Upper lobe of left lung (tissue), 6 donors: ENCODE measurements at regions not wholly inside any gene's neighbourhood (a gene's known extent, or its start where the extent isn't known, plus 50 kb on each side); places are given as distances from the start of the nearest gene placed in this dataset.

Experiments used
- ATAC-seq, 2 donors: fragments of 200-7000 bp; cut with Tn5 transposase; one replicate each; pipeline ENCODE4 v1.9.1; 2022; ENCODE audit warnings: mild to moderate bottlenecking in 2 of 2, moderate library complexity in 2 of 2; ENCODE audit not compliant: low FRiP score in 2 of 2
- DNase-seq, 2 donors: peaks; one replicate each; pipeline ENCODE4 v3.0.0-alpha.2; 2019 to 2020
- H3K27ac ChIP-seq, 4 donors: fragments of 200-600 bp; sonication (generic); one replicate each; pipeline ENCODE4 v1.5.1; 2016 to 2019
- H3K27me3 ChIP-seq, 4 donors: fragments of 200-600 bp; sonication (generic); one replicate each; pipeline ENCODE4 v1.5.1; 2017 to 2019
- H3K36me3 ChIP-seq, 4 donors: fragments of 200-600 bp; sonication (generic); one replicate each; pipeline ENCODE4 v1.5.1; 2016 to 2019
- H3K4me1 ChIP-seq, 4 donors: fragments of 200-600 bp; sonication (generic); one replicate each; pipeline ENCODE4 v1.5.1; 2018 to 2019
- H3K4me3 ChIP-seq, 4 donors: fragments of 200-600 bp; sonication (generic); one replicate each; pipeline ENCODE4 v1.5.1; 2017 to 2019; ENCODE audit warnings: mild to moderate bottlenecking in 2 of 4, moderate library complexity in 1 of 4
- H3K9me3 ChIP-seq, 4 donors: fragments of 200-600 bp; sonication (generic); one replicate each; pipeline ENCODE4 v1.5.1; 2018 to 2019
- CTCF ChIP-seq, 6 experiments: fragments of 450-650 bp in 4 of 6; fragments of 200-600 bp in 2 of 6; sonication (generic) in 2 of 6; IDR thresholded peaks; one replicate each; pipeline ENCODE4 v1.5.1; 2016 to 2019; ENCODE audit warnings: antibody characterized with exemption in 6 of 6
- EP300 ChIP-seq, 4 donors: sonication (generic); formaldehyde crosslinking; IDR thresholded peaks; one replicate each; pipeline ENCODE4 v1.5.1; 2017; ENCODE audit warnings: antibody characterized with exemption in 4 of 4, control low read depth in 2 of 4
- POLR2A ChIP-seq, 4 donors: fragments of 450-650 bp; IDR thresholded peaks; one replicate each; pipeline ENCODE4 v1.5.1; 2016 to 2017; ENCODE audit warnings: antibody characterized with exemption in 4 of 4, mild to moderate bottlenecking in 2 of 4
- POLR2AphosphoS5 ChIP-seq, 2 donors: sonication (generic); formaldehyde crosslinking; IDR thresholded peaks; one replicate each; pipeline ENCODE4 v1.5.1; 2017; ENCODE audit warnings: antibody characterized with exemption in 2 of 2
- WGBS, 2 donors: methylation state at CpG; one replicate each; pipeline ENCODE4 v1.1.5; 2017 to 2018; 5-methylcytosine and 5-hydroxymethylcytosine counted together
- donor health status: DM: no; HTN: no; CAD: no; lungs with moderate emphysema.
- donor health status: DM: no; HTN: yes; CAD: no; lungs with severe emphysema.

DNA sequence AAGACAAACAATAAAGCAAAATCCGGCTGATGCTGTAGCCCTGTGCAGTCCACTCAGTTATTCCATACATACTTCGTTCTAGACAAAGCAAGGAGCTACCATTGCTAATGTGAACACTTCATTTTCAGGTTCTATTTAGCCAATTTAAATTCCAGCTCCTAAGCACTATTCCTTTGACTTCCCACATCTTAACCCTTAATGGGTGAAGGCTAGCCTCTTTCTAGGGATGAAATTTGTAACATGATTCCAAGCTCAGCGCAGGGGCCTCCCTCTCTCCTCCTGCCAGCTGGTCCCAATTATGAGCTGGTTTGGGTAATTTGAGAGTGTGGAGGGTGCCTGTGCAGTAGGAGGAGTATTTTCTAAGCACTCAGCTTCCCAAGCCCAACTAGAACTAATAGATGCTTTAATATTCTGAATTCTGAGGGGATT, 53.9 kb upstream of the PTGFRN start:
- TF ChIP-seq CTCF (IDR thresholded peaks at IDR 0.05) (no peak), EP300 (IDR thresholded peaks at IDR 0.05) (no peak), POLR2AphosphoS5 (IDR thresholded peaks at IDR 0.05) (no peak), POLR2A (IDR thresholded peaks at IDR 0.05) (no peak)
- 83 to 84% methylated on average over 3 of the region's 3 CpGs for WGBS, 2 donors

DNA sequence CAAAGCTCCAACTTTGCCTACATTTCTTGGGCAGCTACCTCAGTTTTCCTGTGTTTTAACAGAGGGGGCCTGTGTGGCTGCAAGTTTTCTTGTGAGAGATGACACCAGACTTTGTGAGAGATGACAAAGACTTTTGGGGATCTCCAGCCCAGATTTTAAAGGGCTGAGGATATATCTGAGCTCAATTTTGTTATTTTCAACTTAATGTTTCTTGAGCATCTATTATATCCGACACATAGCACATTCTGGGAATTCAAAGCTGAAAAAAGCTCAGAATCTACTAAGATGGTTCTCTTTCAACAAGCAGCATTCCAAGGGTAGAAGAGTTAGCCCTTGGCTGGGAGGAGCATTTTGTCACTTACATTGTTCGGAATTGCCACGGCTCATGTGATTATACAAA, 53.4 kb upstream of the PTGFRN start:
- Histone ChIP-seq H3K27me3 (no peaks in the 10 kb centered on the region), H3K36me3 (no peaks in the 10 kb centered on the region), H3K4me1 (peaks cover 4 to 22% (median 11%) of the 10 kb centered on the region in 4 donors), H3K9me3 (no peaks in the 10 kb centered on the region), H3K27ac (no peak overlapping the region), H3K4me3 (no peak overlapping the region)
- ATAC-seq (no peak), DNase-seq (no peak)
- TF ChIP-seq POLR2A (IDR thresholded peaks at IDR 0.05) (no peak), POLR2AphosphoS5 (IDR thresholded peaks at IDR 0.05) (no peak), CTCF (IDR thresholded peaks at IDR 0.05) (no peak), EP300 (IDR thresholded peaks at IDR 0.05) (no peak)
- WGBS, 2 donors, result 91 to 95% methylated on average over 3 of the region's 3 CpGs

More for the DNA sequence above, 53.9 kb upstream of the PTGFRN start:
- H3K36me3 ChIP-seq, result no peaks in the 10 kb centered on the region
- no peak overlapping the region for H3K27ac ChIP-seq
- no peaks in the 10 kb centered on the region for H3K9me3 ChIP-seq
- H3K4me1 ChIP-seq, result peaks cover 4 to 22% (median 11%) of the 10 kb centered on the region in 4 donors
- DNase-seq, result no peak
- peak in 1 of 2 donors; percentile 63 for ATAC-seq
- H3K4me3 ChIP-seq, result no peak overlapping the region
- no peaks in the 10 kb centered on the region for H3K27me3 ChIP-seq

GRCh38 chr1:116857092-116857491, 52.6 kb upstream of the PTGFRN start:
- no peaks in the 10 kb centered on the region for H3K9me3 ChIP-seq
- no peak overlapping the region for H3K4me3 ChIP-seq
- no peaks in the 10 kb centered on the region for H3K36me3 ChIP-seq
- no peak overlapping the region for H3K27ac ChIP-seq
- TF ChIP-seq POLR2A (IDR thresholded peaks at IDR 0.05) (no peak), POLR2AphosphoS5 (IDR thresholded peaks at IDR 0.05) (no peak), CTCF (IDR thresholded peaks at IDR 0.05) (no peak)
- no peaks in the 10 kb centered on the region for H3K27me3 ChIP-seq
- ATAC-seq, result no peak
- WGBS, 2 donors, result 94 to 96% methylated on average over 3 of the region's 3 CpGs
- no peak for DNase-seq
- peaks cover 4 to 22% (median 11%) of the 10 kb centered on the region in 4 donors for H3K4me1 ChIP-seq
